Lower leg skin (tissue), 3 donors: ENCODE measurements at regions not wholly inside any gene's neighbourhood (a gene's known extent, or its start where the extent isn't known, plus 50 kb on each side); places are given as distances from the start of the nearest gene placed in this dataset.

Experiments
- POLR2A ChIP-seq, 2 donors: fragments of 450-650 bp; IDR thresholded peaks; one replicate each; pipeline ENCODE4 v1.6.1; 2016 to 2017; ENCODE audit warnings: antibody characterized with exemption in 2 of 2, mild to moderate bottlenecking in 1 of 2, moderate library complexity in 1 of 2
- TF ChIP-seq, protein P1 (sequence below), 3 donors: fragments of 450-650 bp; IDR thresholded peaks; one replicate each; pipeline ENCODE4 v1.5.1; 2016; ENCODE audit warnings: antibody characterized with exemption in 3 of 3, mild to moderate bottlenecking in 3 of 3, moderate library complexity in 2 of 3

DNA sequence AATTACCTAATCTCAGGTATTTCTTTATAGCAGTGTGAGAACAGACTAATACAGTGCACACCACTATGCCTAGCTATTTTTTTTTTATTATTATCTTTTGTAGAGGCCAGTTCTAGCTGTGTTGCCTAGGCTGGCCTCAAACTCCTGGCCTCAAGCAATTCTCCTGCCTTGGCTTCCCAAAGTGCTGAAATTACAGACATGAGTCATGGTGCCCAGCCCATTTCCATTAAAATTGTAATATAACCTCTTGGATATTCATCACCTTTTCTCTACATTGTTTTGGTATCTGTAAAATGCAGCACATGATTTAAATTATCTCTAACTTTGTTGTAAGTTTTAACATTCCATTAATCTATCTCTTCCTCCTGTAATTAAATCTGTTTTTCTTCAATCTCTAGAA is 2052.9 kb downstream of the ARAP2 start:
- TF ChIP-seq, protein P1, sequence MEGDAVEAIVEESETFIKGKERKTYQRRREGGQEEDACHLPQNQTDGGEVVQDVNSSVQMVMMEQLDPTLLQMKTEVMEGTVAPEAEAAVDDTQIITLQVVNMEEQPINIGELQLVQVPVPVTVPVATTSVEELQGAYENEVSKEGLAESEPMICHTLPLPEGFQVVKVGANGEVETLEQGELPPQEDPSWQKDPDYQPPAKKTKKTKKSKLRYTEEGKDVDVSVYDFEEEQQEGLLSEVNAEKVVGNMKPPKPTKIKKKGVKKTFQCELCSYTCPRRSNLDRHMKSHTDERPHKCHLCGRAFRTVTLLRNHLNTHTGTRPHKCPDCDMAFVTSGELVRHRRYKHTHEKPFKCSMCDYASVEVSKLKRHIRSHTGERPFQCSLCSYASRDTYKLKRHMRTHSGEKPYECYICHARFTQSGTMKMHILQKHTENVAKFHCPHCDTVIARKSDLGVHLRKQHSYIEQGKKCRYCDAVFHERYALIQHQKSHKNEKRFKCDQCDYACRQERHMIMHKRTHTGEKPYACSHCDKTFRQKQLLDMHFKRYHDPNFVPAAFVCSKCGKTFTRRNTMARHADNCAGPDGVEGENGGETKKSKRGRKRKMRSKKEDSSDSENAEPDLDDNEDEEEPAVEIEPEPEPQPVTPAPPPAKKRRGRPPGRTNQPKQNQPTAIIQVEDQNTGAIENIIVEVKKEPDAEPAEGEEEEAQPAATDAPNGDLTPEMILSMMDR (IDR thresholded peaks at IDR 0.05) = no peak
- no peak for TF ChIP-seq POLR2A (IDR thresholded peaks at IDR 0.05)
